HepG2 (cell line): ENCODE measurements at regions not wholly inside any gene's neighbourhood (a gene's known extent, or its start where the extent isn't known, plus 50 kb on each side); places are given as distances from the start of the nearest gene placed in this dataset.

Experiments
- ATAC-seq: fragments of 200-7000 bp; cut with Tn5 transposase; 3 replicates; pipeline ENCODE4 v1.9.1; 2020; ENCODE audit warnings: mild to moderate bottlenecking, moderate library complexity
- BruUV-seq: library from RNA; stranded (reverse); fragments of 400-500 nt; replicated peaks from 2 replicates; lab custom pipeline; 2021; lab: Mats Ljungman, UMichigan
- CTCF ChIA-PET: fragments of 300-600 bp; formaldehyde crosslinking; extraction: SDS; loops from one replicate; lab custom pipeline; 2021; ENCODE audit warnings: low total read pairs, inconsistent platforms, low intra/inter-chr PET ratio; lab: Yijun Ruan, JAX
- POLR2A ChIA-PET: fragments of 350-600 bp; sonication (Branson Sonifier 250); formaldehyde crosslinking; loops from one replicate; lab custom pipeline; 2020; ENCODE audit warnings: antibody characterized with exemption, inconsistent platforms; lab: Yijun Ruan, JAX
- DNase-seq: peaks from one replicate; pipeline ENCODE4 v3.0.0-alpha.2; 2015; ENCODE audit warnings: low spot score
- FAIRE-seq: peaks from 3 replicates; lab custom pipeline; 2011; peaks lifted over from hg19 to GRCh38; lab: Jason Lieb, UNC
- H2AFZ ChIP-seq: one replicate; pipeline ENCODE4 v1.6.1; 2011; ENCODE audit warnings: low read length, inconsistent platforms
- H3K27ac ChIP-seq: fragments of 300-600 bp; 3 replicates; pipeline ENCODE4 v1.8.0; 2011; ENCODE audit warnings: mixed run types, mild to moderate bottlenecking, mixed read lengths, low read length, inconsistent platforms; ENCODE audit not compliant: insufficient read depth; ENCODE audit errors: extremely low read length
- H3K27me3 ChIP-seq, 2 experiments: fragments of 200-600 bp in 1 of 2; 2 replicates in 1 of 2; 3 replicates in 1 of 2; pipeline versions ENCODE4 v1.6.0 to v1.8.0; 2011; ENCODE audit warnings: low read length in 2 of 2, mild to moderate bottlenecking in 2 of 2, moderate library complexity in 2 of 2, inconsistent platforms in 1 of 2; ENCODE audit not compliant: insufficient read depth in 2 of 2, control insufficient read depth in 1 of 2
- H3K36me3 ChIP-seq, 2 experiments: fragments of 200-600 bp in 1 of 2; replicated peaks in 1 of 2; 2 replicates in 1 of 2; 3 replicates in 1 of 2; pipeline versions ENCODE4 v1.5.1 to v1.8.0; 2011; ENCODE audit warnings: low read length in 2 of 2, inconsistent platforms in 1 of 2; ENCODE audit not compliant: insufficient read depth in 2 of 2, control insufficient read depth in 1 of 2
- H3K4me1 ChIP-seq: 2 replicates; pipeline ENCODE4 v1.5.1; 2012; ENCODE audit warnings: low read length, inconsistent platforms; ENCODE audit not compliant: insufficient read depth
- H3K4me2 ChIP-seq: 2 replicates; pipeline ENCODE4 v1.6.0; 2011; ENCODE audit warnings: low read depth, low read length, inconsistent platforms
- H3K4me3 ChIP-seq, 3 experiments: fragments of 200-600 bp in 1 of 3; sonication (generic), shearing (Covaris generic) in 1 of 3; replicated peaks in 1 of 3; 2 replicates each; pipeline ENCODE4 v1.5.1; 2011 to 2016; ENCODE audit warnings: low read length in 3 of 3, inconsistent platforms in 2 of 3, low read depth in 2 of 3, mild to moderate bottlenecking in 2 of 3, control low read depth in 1 of 3, mixed read lengths in 1 of 3; ENCODE audit not compliant: insufficient read depth in 1 of 3
- H3K79me2 ChIP-seq: one replicate; pipeline ENCODE4 v1.6.1; 2011; ENCODE audit warnings: low read length, inconsistent platforms; ENCODE audit not compliant: insufficient read depth
- H3K9ac ChIP-seq: 2 replicates; pipeline ENCODE4 v1.6.0; 2011; ENCODE audit warnings: mild to moderate bottlenecking, low read depth, low read length, inconsistent platforms; ENCODE audit not compliant: insufficient read depth
- H3K9me3 ChIP-seq: 2 replicates; pipeline ENCODE4 v1.5.1; 2012; ENCODE audit warnings: mild to moderate bottlenecking, low read length
- H4K20me1 ChIP-seq: 2 replicates; pipeline ENCODE4 v1.6.0; 2011; ENCODE audit warnings: inconsistent platforms, mild to moderate bottlenecking, low read length, moderate library complexity; ENCODE audit not compliant: insufficient read depth
- MLLT10 ChIP-seq: sonication (generic); formaldehyde crosslinking; IDR thresholded peaks from 2 replicates; pipeline ENCODE4 v1.4.0; 2020; ENCODE audit warnings: missing genetic modification reagents
- ZNF343 ChIP-seq: sonication (generic); formaldehyde crosslinking; IDR thresholded peaks from 2 replicates; pipeline ENCODE4 v1.4.0; 2020; ENCODE audit warnings: mild to moderate bottlenecking, missing genetic modification reagents
- ZUFSP ChIP-seq: sonication (generic); formaldehyde crosslinking; IDR thresholded peaks from 2 replicates; pipeline ENCODE4 v1.9.0; 2021; ENCODE audit warnings: missing genetic modification reagents, mild to moderate bottlenecking, borderline replicate concordance
- WGBS: methylation state at CpG from one replicate; pipeline ENCODE4 v1.1.6; 2017; ENCODE audit warnings: low lambda C conversion rate; 5-methylcytosine and 5-hydroxymethylcytosine counted together
- in situ Hi-C: cut with HindIII; loops from 2 replicates; pipeline ENCODE4 v1.10.0; 2017; ENCODE audit warnings: low pct_unique_long_range_greater_than_20kb; ENCODE audit not compliant: extremely low pct_ligation_motif_present
- intact Hi-C: fragments of 100-400 bp; cut with micrococcal nuclease; formaldehyde crosslinking; loops from one replicate; pipeline ENCODE4 v1.10.0; 2022; ENCODE audit not compliant: unreplicated experiment
- TF ChIP-seq, protein P1 (sequence below): sonication (generic); formaldehyde crosslinking; IDR thresholded peaks from 2 replicates; pipeline ENCODE4 v1.4.0; 2020; ENCODE audit warnings: missing genetic modification reagents, borderline replicate concordance

- Histone ChIP-seq H4K20me1 (no peaks in the 10 kb centered on the region), H3K4me2 (no peak overlapping the region), H3K9me3 (no peaks in the 10 kb centered on the region), H3K4me1 (no peaks in the 10 kb centered on the region), H2AFZ (no peak overlapping the region), H3K9ac (no peak overlapping the region), H3K27me3 (no peaks in the 10 kb centered on the region; a peak in 1 of 5 replicates)
- CTCF ChIA-PET, result no interaction called here
- WGBS, result 3% methylated on average over 2 of the region's 3 CpGs
- TF ChIP-seq, protein P1, sequence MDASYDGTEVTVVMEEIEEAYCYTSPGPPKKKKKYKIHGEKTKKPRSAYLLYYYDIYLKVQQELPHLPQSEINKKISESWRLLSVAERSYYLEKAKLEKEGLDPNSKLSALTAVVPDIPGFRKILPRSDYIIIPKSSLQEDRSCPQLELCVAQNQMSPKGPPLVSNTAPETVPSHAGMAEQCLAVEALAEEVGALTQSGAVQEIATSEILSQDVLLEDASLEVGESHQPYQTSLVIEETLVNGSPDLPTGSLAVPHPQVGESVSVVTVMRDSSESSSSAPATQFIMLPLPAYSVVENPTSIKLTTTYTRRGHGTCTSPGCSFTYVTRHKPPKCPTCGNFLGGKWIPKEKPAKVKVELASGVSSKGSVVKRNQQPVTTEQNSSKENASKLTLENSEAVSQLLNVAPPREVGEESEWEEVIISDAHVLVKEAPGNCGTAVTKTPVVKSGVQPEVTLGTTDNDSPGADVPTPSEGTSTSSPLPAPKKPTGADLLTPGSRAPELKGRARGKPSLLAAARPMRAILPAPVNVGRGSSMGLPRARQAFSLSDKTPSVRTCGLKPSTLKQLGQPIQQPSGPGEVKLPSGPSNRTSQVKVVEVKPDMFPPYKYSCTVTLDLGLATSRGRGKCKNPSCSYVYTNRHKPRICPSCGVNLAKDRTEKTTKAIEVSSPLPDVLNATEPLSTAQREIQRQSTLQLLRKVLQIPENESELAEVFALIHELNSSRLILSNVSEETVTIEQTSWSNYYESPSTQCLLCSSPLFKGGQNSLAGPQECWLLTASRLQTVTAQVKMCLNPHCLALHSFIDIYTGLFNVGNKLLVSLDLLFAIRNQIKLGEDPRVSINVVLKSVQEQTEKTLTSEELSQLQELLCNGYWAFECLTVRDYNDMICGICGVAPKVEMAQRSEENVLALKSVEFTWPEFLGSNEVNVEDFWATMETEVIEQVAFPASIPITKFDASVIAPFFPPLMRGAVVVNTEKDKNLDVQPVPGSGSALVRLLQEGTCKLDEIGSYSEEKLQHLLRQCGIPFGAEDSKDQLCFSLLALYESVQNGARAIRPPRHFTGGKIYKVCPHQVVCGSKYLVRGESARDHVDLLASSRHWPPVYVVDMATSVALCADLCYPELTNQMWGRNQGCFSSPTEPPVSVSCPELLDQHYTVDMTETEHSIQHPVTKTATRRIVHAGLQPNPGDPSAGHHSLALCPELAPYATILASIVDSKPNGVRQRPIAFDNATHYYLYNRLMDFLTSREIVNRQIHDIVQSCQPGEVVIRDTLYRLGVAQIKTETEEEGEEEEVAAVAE (CRISPR knock-in tag), result no peak
- TF ChIP-seq ZNF343 (no peak), MLLT10 (CRISPR knock-in tag) (no peak), ZUFSP (CRISPR knock-in tag) (no peak)
- TF ChIP-seq, all 625 proteins: peak for 0
- no peak for DNase-seq
- BruUV-seq, result no TSS peak
- FAIRE-seq, result no peak
- intact Hi-C loops, result no loop called here
- Histone ChIP-seq H3K79me2 (no peaks in the 10 kb centered on the region), H3K4me3 (no peak overlapping the region), H3K36me3 (no peaks in the 10 kb centered on the region), H3K27ac (no peak overlapping the region)
- POLR2A ChIA-PET, result no interaction called here
- in situ Hi-C loops, result no loop called here
- ATAC-seq, result no peak
These were observed 150.6 kb downstream of the KCTD12 start for GRCh38 chr13:76735641-76736040.
